GM12874 (cell line): ENCODE measurements at regions not wholly inside any gene's neighbourhood (a gene's known extent, or its start where the extent isn't known, plus 50 kb on each side); places are given as distances from the start of the nearest gene placed in this dataset.

Source experiments
- TF ChIP-seq, protein P1 (sequence below): IDR thresholded peaks from 2 replicates; pipeline ENCODE4 v1.5.1; 2011; ENCODE audit warnings: low read depth, mild to moderate bottlenecking, control low read depth, low read length, moderate library complexity; ENCODE audit not compliant: insufficient read depth

DNA sequence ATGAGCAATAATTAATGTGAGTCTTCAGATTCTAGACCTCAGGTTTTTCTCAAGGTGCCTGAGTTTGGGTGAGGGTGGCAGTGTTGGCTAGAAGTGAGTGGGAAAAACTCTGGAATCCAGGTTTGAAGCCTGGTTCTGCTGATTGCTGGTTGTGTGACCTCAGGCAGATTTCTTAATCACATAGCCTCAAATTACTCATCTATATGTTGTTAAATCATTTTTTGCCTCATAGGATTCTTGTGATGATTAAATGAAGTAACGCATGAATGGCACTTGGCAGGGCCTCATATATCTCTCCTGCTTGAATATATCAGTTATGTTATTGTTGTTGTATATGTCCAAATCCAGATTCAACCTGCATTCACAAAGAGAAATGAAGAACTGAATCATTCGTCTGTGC lies 60.5 kb downstream of the NR2F2 start:
- TF ChIP-seq, protein P1, sequence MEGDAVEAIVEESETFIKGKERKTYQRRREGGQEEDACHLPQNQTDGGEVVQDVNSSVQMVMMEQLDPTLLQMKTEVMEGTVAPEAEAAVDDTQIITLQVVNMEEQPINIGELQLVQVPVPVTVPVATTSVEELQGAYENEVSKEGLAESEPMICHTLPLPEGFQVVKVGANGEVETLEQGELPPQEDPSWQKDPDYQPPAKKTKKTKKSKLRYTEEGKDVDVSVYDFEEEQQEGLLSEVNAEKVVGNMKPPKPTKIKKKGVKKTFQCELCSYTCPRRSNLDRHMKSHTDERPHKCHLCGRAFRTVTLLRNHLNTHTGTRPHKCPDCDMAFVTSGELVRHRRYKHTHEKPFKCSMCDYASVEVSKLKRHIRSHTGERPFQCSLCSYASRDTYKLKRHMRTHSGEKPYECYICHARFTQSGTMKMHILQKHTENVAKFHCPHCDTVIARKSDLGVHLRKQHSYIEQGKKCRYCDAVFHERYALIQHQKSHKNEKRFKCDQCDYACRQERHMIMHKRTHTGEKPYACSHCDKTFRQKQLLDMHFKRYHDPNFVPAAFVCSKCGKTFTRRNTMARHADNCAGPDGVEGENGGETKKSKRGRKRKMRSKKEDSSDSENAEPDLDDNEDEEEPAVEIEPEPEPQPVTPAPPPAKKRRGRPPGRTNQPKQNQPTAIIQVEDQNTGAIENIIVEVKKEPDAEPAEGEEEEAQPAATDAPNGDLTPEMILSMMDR = no peak

DNA sequence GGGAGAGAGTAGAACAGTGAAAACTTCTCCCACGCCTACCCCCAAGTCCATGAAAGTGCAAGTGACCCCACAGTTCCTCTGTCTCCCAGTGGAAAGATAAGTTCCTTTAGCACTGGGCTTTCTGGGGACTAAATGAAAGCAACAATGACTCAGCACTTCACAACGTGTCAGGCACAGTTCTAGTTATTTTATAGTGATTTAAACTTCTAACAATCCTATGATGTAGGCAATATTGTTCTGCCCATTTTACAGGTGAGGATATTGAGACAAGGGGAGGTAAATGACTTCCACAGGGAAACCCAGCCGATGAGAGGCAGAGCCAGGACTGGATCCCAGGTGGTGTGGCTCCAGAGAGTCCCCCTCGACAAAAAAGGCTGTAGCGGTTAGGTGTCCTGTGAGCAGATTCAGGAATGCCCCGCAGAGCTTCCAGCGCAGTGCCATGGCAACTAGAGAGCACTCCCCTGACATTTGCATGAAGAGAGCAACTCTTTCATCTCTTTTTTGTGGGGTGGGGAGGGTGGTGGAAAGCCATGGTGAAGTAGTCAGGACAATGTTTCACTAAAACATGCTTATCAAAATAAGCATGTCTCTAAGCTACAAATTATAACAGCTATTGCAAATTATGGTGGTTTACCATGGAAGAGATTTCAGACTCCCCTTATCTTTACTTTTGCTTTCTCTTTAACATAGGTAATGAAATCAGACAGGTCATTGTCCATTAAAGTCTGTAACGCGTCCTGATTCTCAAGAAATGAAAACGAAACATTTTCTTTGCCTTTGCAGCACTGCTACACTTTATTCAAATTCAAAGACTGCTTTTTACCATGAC lies 62.1 kb downstream of the NR2F2 start:
- TF ChIP-seq, protein P1 = no peak

DNA sequence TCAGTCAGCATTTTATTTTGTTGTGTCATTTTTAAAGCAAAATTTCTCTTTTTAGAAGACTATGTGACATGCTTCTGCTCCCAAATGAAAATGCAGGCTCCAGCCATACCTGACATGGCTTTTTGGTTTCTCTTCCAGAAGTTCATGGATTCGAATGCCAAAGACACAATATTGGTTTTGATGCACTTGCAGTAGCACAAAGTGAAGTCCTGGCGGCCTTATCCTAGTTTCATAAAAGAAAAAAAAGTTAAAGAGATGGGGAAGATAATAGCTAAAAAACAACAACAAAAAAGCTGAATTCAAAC lies 62.7 kb downstream of the NR2F2 start:
- TF ChIP-seq, protein P1 = no peak

DNA sequence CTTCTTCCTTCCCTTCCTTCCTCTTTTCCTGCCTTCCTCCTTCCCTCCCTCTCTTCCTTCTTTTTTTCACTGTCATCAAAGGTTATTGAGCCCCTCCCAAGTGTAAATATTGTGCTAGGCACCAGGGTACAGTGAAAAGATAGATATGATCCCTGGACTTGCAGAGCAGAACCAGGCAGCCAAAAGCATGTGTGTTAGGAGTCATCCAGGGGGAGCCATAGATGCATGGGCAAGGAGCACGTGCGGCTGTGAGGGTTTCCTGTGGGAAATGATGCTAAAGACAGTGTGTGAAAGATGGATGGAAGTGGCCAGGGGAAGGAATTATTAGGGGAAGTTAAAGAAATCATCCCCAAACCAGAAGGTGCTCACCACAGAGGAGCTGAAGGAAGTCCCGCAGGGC lies 65.2 kb downstream of the NR2F2 start:
- TF ChIP-seq, protein P1 = no peak

DNA sequence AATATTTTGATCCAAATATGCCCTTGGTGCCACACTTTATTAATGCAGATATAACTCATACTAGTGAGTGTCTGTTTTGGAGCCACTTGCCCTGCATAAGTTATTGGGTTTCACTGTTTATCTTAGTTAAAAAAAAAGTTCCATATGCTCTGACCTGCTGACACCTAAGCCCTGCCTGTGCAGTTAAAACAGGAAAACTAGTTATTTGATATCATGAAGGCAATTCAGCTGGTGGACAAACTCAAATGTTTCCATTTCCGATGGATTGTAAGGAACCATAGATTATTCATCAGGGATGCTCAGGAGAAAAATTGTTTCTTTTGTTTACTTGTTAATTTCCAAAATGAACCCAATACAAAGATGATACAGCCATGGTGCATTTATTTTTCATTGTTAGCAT lies 68.3 kb downstream of the NR2F2 start:
- TF ChIP-seq, protein P1 = no peak

DNA sequence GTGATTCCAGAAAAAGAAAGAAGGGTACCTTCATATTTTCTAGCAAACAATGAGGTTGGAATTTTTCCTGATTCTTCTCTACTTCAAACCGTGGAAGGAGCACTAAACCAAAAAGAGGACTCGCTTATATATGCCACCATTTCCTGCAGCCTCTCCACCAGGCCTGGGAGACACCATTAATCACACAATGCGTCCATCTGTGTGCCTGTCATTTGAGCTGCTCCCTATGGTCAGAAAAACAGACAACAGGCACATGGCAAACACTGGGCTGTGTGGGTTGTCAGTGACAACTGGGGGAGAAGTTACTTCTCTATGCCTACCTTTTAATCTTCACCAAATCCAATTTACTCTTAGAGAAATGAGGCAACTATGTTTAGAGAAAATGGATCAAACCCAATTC lies 71.9 kb downstream of the NR2F2 start:
- TF ChIP-seq, protein P1 = no peak

DNA sequence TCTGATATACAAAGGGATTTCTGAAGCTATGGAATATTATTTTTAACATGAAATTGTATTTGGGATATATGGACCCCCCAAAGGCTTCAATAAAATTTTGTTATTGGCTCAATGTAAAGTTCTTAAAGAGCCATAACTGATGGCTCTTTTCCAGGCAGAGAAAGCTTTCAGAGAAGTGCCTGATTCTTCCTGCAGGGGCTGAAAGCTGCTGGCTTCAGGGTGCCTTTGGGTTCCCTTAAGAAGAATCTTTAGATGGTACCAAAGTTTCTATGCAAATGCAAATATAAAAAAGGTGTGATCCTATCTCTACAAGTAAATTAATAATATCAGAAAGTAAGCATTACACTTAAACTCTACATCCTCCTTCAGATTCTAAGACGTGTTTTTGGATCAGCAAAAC lies 72.6 kb downstream of the NR2F2 start:
- TF ChIP-seq, protein P1 = no peak
